NCI-H510A (cell line): ENCODE measurements at regions not wholly inside any gene's neighbourhood (a gene's known extent, or its start where the extent isn't known, plus 50 kb on each side); places are given as distances from the start of the nearest gene placed in this dataset.

Experiments
- DNase-seq: peaks from one replicate; lab custom pipeline; 2025; lab: John Stamatoyannopoulos, UW

DNA sequence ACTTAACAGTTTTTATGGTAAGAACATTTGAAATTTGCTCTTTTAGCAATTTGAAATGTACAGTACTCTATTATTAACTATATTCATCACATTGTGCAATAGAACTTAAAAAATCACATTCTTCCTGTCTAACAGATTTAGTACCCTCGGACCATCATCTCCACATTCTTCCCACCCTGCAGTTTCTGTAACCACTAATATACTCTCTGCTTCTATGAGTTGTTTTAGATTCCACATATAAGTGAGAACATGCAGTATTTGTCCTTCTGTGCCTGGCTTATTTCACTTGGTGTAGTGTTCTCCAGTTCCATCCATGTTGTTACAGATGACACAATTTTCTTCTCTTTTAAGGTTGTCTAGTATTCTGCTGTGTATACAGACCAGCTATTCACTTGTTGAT lies 88.9 kb upstream of the SEC61G start:
- DNase-seq, result no peak

- DNase-seq, result no peak
Observed at GRCh38 chr7:54856856-54857255, 97.8 kb upstream of the SEC61G start.

DNA sequence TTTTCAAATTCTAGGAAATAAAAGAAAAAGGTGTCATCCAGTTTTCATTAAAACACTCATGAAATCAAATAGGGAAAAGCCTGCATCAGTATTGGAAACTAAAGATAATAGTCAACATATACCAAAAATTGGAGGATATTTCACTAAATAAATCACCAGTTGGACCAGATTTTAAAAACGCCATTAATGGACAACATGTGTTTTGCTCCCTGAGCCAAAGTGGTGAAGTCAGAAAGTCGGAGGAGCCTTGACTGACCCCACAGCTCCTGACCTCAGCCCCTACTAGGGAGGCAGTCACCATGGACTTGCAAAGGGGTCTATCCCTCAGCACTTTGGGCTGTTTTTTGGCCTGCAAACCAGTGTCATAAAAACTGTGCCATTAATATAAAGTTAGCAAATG lies 98.3 kb upstream of the SEC61G start:
- DNase-seq, result no peak

DNA sequence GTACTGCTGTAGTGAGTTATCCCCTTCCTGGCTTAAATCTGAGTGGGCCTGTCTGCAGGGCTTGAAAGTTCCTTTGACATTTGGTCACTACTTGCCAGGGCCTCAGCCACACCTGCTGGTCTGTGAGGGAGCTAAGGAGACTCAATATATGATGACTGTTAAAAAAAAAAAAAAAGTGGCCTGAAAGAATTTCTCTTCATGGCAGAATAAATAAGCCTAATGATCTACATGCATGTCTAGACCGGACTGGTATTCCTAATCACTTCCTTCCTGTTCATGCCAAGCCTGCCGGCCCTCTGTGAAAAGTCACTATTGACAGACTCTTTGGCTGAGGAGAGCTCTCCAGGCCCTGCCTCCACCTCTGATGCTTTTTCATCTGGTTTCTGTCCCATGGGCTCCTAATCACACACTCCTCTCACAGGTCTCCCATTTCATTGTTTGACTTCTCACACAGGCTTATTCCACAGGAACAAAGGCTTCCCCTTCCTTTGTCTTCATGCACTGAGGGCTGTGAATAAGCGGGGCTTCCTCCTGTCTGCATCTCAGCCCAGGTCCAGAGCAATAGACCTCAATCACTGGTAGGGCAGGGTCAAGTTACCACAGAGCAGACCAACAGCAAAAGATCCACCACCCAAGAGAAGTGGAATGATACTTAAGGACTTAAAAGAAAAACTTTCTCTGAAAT lies 99.1 kb upstream of the SEC61G start:
- peak; percentile 76 for DNase-seq

- DNase-seq, result no peak
Observed at GRCh38 chr7:54859066-54859465, 100.1 kb upstream of the SEC61G start.

GRCh38 chr7:54859545-54859944 lies 100.5 kb upstream of the SEC61G start:
- no peak for DNase-seq

- no peak for DNase-seq
Observed at GRCh38 chr7:54860003-54860775, 101.2 kb upstream of the SEC61G start.

- no peak for DNase-seq
Observed at GRCh38 chr7:54860843-54861242, 101.8 kb upstream of the SEC61G start.

DNA sequence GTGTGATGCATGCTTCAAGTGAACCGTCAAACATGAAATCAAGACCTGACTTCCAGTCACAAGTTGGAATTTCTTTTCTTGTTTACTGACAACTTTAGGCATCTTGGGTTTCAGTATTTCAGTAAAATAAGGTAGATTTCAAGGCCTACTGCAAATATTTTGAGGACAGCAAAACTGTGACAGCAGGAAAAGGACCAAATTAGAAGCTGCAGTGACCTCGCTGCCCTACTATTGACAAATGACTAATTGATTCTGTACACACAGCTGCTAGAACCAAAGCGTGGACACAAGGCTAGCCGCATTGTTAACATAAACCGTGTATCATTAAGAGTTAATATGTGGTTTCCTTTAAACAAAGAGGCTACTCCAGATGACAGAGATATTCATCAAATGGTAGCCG lies 105.7 kb upstream of the SEC61G start:
- peak; percentile 77 for DNase-seq

GRCh38 chr7:54869523-54869922 lies 110.5 kb upstream of the SEC61G start:
- no peak for DNase-seq

DNA sequence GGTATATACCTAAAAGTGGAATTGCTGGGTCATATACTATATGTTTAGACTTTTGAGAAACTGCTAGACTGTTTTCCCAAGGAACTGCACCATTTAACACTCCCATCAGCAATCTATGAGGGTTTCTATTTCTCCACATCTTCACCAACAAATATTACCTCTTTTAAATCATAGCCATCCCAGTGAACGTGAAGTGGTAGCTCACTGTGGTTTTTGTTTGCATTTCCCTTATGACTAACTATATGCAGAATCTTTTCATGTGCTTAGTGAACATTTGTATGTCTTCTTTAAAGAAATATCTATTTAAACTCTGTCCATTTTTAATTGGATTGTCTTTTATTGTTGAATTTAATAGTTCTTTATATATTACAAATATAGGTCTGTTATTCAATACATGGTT lies 115.8 kb upstream of the SEC61G start:
- no peak for DNase-seq

- no peak for DNase-seq
Observed at GRCh38 chr7:54877683-54878082, 118.7 kb upstream of the SEC61G start.

DNA sequence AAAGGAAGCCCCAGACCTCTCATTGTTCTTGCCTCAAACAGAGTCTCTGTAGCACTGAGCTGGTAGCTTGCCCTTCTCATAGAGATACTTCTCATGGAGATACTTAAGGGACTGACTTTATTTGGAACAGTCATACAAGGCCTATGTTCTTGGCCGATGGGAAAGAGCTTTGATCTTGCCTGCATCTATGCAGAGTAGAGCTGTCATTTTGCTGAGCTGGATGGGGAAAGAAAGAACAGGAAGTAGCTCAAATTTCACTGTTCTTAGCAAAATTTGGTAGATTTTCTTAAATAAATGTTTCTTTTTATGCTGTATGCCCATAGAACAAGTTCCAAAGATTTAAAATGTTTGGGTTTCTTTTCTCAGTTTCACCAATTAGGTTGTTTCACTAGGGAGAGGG lies 119.3 kb upstream of the SEC61G start:
- no peak for DNase-seq

- no peak for DNase-seq
Observed at GRCh38 chr7:54879776-54880175, 120.8 kb upstream of the SEC61G start.

DNA sequence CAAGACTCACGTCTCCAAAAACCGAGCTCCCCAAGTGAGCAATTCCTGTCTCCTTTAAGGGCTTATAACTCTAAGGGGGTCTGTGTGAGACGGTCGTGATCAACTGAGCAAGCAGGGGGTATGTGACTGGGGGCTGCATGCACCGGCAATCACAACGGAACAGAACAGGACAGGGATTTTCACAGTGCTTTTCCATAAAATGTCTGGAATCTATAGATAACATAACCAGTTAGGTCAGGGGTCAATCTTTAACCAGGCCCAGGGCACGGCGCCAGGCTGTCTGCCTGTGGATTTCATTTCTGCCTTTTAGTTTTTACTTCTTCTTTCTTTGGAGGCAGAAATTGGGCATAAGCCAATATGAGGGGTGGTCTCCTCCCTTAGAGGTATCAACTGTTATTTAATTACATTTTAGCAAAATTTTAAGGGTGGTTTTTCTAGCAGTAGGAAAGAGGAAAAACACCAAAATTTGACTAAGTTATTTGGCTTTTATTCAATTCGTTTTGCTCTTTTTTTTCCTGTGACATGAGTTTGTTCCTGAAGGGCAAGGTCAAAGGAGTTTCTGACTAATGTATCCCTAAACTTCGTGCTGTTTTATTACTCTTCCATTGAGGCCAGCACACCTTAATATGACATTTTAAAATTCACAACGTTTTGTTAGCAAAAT lies 121.4 kb upstream of the SEC61G start:
- no peak for DNase-seq

- no peak for DNase-seq
Observed at GRCh38 chr7:54881816-54882520, 123.0 kb upstream of the SEC61G start.

DNA sequence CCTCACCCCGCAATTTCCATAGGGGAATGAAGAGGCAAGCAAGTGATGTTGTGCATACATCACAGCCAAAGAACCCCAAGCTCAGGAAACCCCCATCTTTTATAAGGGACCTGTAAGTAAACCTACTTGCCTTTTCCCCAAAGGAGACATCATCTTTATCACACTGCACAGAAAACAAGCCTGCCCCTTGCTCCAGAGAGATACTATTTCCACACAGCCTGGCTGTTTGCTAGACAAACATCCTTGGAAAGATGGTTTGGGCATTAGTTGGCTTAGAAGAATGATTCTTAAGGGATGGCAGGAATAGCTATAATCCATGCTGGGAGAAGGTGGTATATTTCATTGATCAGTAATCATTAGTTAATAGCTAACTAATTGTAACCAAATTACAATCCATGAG lies 123.7 kb upstream of the SEC61G start:
- DNase-seq, result no peak

- DNase-seq, result no peak
Observed at GRCh38 chr7:54883576-54883975, 124.6 kb upstream of the SEC61G start.

DNA sequence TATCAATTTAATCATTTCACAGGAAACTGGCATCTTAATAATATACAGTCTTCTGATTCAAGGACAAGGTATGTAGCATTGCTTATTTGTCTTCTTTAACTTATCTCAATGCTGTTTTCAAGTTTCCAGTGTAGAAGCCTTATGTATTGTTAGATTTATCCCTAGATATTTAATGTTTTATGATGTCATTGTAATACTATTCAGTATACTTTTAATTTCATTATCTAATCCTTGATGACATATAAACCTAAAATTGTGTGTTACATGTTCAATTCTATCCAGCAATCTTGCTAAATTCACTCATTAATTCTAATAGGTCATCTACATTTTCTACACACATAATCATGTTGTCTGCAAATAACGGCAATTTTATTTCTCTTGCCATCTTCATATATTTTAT lies 126.3 kb upstream of the SEC61G start:
- DNase-seq, result no peak

- peak; percentile 54 for DNase-seq
Observed at GRCh38 chr7:54888067-54888733, 129.2 kb upstream of the SEC61G start.

- DNase-seq, result no peak
Observed at GRCh38 chr7:54888734-54889082, 129.7 kb upstream of the SEC61G start.

- no peak for DNase-seq
Observed at GRCh38 chr7:54897891-54898290, 120.9 kb upstream of the EGFR start.
